Kidney (tissue), 13 donors: ENCODE measurements at regions not wholly inside any gene's neighbourhood (a gene's known extent, or its start where the extent isn't known, plus 50 kb on each side); places are given as distances from the start of the nearest gene placed in this dataset.

Experiments
- DNase-seq, 5 donors: peaks; one replicate each; pipeline ENCODE4 v3.0.0-alpha.2; 2013 to 2020
- FAIRE-seq: peaks from 2 replicates; lab custom pipeline; 2012; peaks lifted over from hg19 to GRCh38; lab: Jason Lieb, UNC
- H3K27ac ChIP-seq, 2 donors: one replicate each; pipeline ENCODE4 v1.7.0; 2013; ENCODE audit warnings: low read depth in 2 of 2, low read length in 2 of 2, inconsistent platforms in 1 of 2
- H3K27me3 ChIP-seq: one replicate; pipeline ENCODE4 v1.7.1; 2013; ENCODE audit warnings: low read length, inconsistent platforms; ENCODE audit not compliant: control insufficient read depth, insufficient read depth
- H3K36me3 ChIP-seq, 3 donors: one replicate each; pipeline versions ENCODE4 v1.7.0 to v1.7.1; 2013; ENCODE audit warnings: low read length in 3 of 3, control low read depth in 1 of 3, inconsistent platforms in 1 of 3; ENCODE audit not compliant: insufficient read depth in 3 of 3, control insufficient read depth in 2 of 3
- H3K4me1 ChIP-seq, 3 donors: one replicate each; pipeline versions ENCODE4 v1.7.0 to v1.7.1; 2013; ENCODE audit warnings: low read length in 3 of 3, inconsistent platforms in 1 of 3, low read depth in 1 of 3; ENCODE audit not compliant: control insufficient read depth in 2 of 3, insufficient read depth in 2 of 3
- H3K4me3 ChIP-seq, 3 donors: one replicate each; pipeline versions ENCODE4 v1.7.0 to v1.8.1; 2013; ENCODE audit warnings: low read length in 3 of 3, control low read depth in 1 of 3, inconsistent platforms in 1 of 3
- H3K9ac ChIP-seq, 3 donors: one replicate each; pipeline versions ENCODE4 v1.7.0 to v1.7.1; 2013; ENCODE audit warnings: low read length in 3 of 3, control low read depth in 1 of 3, inconsistent platforms in 1 of 3
- H3K9me3 ChIP-seq, 3 donors: one replicate each; pipeline versions ENCODE4 v1.7.0 to v1.7.1; 2013; ENCODE audit warnings: low read length in 3 of 3, control low read depth in 1 of 3, inconsistent platforms in 1 of 3; ENCODE audit not compliant: control insufficient read depth in 2 of 3, insufficient read depth in 1 of 3
- CTCF ChIP-seq: IDR thresholded peaks from 3 replicates; pipeline ENCODE4 v1.5.1; 2012; ENCODE audit warnings: mild to moderate bottlenecking, moderate library complexity, borderline replicate concordance; ENCODE audit not compliant: insufficient read depth; ENCODE audit errors: extremely low read depth
- intact Hi-C: fragments of 100-400 bp; cut with DNase I; formaldehyde crosslinking; loops from one replicate; pipeline ENCODE4 v1.11.1; 2022
- donor health status: control.
- donor health status: control.
- donor health status: control.
- donor health status: control.
- donor health status: control.
- donor health status: DM: yes; HTN: yes; CAD: no.
- donor health status: Normal renal cell carcinoma (clear cell type).

DNA sequence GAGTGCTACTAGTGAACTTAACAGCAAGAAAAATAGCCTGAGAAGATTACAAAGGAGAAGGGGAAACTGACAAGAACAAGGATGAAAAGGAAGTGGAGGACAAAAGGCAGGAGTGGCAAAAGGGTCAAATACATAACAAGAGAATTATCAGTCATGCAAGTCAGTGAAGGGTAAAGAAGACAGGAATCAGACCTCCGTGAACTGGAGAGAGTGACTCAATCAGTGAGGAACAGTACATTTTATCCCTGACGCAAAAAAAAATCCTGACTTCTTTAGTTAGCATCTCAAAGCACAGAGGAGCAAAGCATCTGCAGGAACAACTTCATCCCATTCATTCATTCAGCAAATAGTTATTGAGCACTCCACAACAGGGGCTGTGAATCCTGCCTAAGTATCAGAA, 97.8 kb downstream of the SST start:
- Histone ChIP-seq H3K9me3 (no peaks in the 10 kb centered on the region), H3K27me3 (no peaks in the 10 kb centered on the region), H3K27ac (no peak overlapping the region), H3K9ac (no peak overlapping the region), H3K4me1 (peaks cover 0 to 15% (median 12%) of the 10 kb centered on the region in 3 donors), H3K4me3 (no peak overlapping the region), H3K36me3 (no peaks in the 10 kb centered on the region)
- no peak for DNase-seq
- TF ChIP-seq CTCF: no peak
- no peak for FAIRE-seq
- intact Hi-C loops: no loop called here

GRCh38 chr3:187571701-187572100, 98.5 kb downstream of the SST start:
- FAIRE-seq (no peak), DNase-seq (peak in 2 of 5 donors; percentile 19 to 20)
- Histone ChIP-seq H3K27ac (no peak overlapping the region), H3K4me3 (no peak overlapping the region), H3K27me3 (no peaks in the 10 kb centered on the region), H3K9ac (no peak overlapping the region), H3K4me1 (peaks cover 2 to 17% (median 16%) of the 10 kb centered on the region in 3 donors), H3K36me3 (no peaks in the 10 kb centered on the region), H3K9me3 (no peaks in the 10 kb centered on the region)
- intact Hi-C loops: no loop called here
- no peak for TF ChIP-seq CTCF

- H3K27me3 ChIP-seq: no peaks in the 10 kb centered on the region
- TF ChIP-seq CTCF: no peak
- H3K9me3 ChIP-seq: no peaks in the 10 kb centered on the region
- FAIRE-seq: no peak
- no peaks in the 10 kb centered on the region for H3K36me3 ChIP-seq
- no peak overlapping the region for H3K4me3 ChIP-seq
- DNase-seq: no peak
- H3K9ac ChIP-seq: no peak overlapping the region
- no peak overlapping the region for H3K27ac ChIP-seq
- H3K4me1 ChIP-seq: peaks cover 2 to 23% (median 19%) of the 10 kb centered on the region in 3 donors
- intact Hi-C loops: no loop called here
These were observed 99.4 kb downstream of the SST start for GRCh38 chr3:187570776-187571175.

DNA sequence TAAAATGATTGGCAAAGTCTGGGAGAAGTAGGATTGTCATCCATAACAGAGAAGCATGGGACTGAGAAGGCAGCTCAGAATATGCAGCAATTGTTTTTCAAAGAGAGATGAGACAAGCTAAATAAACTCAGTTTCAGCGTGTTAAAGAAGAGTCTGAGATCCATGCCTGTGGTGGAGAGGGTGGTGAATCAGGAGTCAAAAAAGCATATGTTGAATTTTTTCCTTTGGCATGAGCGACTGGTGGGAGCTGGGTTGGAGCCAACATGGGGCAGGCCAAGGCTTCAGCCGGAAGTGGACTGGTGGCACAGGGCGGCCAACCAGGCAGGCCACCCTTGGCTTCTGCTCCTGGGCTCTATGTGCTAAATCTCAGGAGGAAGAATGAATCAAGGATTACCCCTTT, 102.0 kb downstream of the SST start:
- DNase-seq (no peak), FAIRE-seq (no peak)
- Histone ChIP-seq H3K9ac (no peak overlapping the region), H3K27me3 (no peaks in the 10 kb centered on the region), H3K36me3 (no peaks in the 10 kb centered on the region), H3K4me3 (peak overlapping the region in 1 of 3 donors; percentile 18), H3K4me1 (peaks cover 2 to 23% (median 19%) of the 10 kb centered on the region in 3 donors), H3K9me3 (no peaks in the 10 kb centered on the region), H3K27ac (peak overlapping the region; percentile 37 to 45)
- intact Hi-C loops: no loop called here
- TF ChIP-seq CTCF: no peak
